GM18909 (cell line): ENCODE measurements at regions not wholly inside any gene's neighbourhood (a gene's known extent, or its start where the extent isn't known, plus 50 kb on each side); places are given as distances from the start of the nearest gene placed in this dataset.

Experiments used
- ATAC-seq: cut with Tn5 transposase; IDR thresholded peaks from one replicate; pipeline ENCODE4 v1.9.1; 2021; ENCODE audit warnings: mild to moderate bottlenecking; ENCODE audit not compliant: unreplicated experiment, poor library complexity

DNA sequence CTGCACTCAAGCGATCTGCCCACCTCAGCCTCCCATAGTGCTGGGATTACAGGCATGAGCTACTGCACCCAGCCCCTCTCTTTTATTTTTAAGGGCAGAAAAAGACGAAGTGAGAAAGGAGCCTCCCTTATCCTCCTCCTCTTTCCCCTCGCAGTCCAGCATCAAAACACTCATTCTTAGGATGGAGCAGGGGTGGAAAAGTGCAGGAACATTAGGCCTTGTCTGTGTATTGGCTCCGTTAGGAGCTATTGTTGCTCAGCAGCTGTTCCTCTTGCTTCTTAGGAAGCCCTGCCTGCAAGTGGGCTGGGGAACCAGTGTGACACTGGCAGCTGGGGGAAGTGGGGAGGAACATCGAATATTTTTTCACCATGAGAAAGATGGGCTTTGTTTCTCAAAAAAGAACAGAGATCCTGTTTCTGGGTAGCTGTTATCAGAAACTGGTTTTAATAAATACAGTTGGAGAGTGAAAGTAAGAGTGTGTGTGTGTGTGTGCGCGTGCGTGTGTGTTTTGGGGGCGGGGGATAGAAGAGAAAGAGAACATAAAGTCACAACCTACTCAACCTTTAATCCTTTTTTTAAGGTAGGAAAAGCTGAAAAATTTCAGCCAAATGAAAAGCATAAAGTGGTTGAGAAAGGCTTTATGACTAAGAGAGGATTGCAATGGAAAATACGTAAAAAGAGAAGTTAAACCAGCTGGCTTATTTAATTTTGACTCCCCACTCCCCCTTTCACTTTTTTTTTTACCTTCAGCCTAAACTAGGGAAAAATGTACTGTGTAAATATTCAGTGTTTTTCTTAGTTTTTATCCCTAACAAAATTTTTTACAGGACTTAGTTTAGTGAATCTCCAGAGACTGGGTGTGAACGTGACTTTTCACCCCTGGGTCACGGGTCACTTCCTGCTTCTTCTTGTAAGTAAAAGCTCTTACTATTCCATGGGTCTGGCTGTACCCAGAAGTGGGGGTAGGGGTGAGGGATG is 197.2 kb upstream of the PLEKHG7 start:
- peak; percentile 33 for ATAC-seq

GRCh38 chr12:92504594-92504981 is 198.2 kb upstream of the PLEKHG7 start:
- ATAC-seq: no peak

DNA sequence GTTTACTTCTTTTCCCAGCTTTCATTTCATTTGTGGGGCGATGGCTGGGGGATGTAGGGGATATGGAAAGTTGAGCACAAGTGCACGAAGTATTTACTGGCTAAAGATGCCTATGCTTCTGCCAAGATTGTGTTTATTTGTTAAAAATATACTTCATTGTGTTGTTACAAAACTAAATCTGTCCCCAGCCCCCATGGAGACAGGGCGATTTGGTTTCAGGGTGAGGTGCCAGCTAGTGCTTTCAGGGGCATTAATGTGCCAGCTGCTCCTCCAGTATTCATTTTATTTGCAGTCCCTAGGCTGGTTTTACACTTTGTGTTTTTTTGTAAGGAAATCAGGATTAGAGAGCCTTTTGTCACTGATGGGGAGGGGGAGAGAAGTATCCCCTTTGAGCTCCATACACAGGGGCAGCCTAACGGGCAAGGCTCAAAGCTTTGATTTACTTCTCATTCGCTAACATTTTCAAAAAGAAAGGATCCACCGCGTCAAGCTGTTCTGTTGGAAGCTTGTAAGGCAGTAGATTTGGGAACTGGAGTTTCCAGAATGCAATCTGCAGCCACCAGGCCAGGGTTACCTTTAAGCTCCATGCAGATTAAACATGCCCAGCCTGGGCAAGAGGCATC is 198.7 kb upstream of the PLEKHG7 start:
- no peak for ATAC-seq

DNA sequence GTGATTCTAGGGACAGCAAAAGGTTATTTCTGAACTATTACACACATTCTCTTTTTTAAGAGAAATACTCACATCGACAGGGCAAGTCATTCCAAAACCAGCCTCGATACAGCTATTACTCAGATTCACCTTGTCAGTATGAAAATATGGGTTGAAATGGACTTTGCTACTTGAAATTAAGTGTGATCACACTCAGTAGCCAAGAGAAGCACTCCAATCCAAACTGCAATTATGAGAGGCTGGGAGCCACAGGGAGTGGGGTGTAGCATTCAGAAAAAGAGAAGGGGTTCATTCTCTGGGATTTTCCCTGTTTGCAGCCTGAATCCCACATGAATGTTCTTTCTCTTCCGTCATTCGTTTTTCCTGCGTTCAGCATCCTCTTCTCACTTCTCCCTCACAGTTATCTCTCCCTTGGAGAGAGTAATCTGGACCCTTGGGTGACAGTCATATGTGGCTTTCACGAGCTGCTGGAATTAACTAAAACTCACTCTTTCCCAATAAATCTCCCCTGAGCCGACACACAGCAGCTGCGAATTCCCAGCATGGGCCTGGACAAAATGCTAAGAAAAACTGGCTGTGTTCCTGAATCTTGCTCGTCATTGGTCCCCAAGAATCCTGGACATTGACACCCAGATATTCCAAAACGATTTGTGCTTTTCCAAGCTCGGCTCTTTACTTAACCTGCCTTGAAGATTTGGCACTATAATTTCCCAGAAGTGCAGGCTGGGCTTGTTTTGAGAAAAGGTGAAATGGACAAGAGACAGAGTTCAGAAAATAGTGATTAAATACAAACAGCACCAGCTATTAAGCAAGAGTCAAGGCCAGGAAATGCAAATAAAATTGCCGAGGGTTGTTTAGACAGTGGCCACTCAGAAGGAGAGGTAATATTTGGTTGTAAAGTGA is 199.5 kb upstream of the PLEKHG7 start:
- ATAC-seq: peak; percentile 64

DNA sequence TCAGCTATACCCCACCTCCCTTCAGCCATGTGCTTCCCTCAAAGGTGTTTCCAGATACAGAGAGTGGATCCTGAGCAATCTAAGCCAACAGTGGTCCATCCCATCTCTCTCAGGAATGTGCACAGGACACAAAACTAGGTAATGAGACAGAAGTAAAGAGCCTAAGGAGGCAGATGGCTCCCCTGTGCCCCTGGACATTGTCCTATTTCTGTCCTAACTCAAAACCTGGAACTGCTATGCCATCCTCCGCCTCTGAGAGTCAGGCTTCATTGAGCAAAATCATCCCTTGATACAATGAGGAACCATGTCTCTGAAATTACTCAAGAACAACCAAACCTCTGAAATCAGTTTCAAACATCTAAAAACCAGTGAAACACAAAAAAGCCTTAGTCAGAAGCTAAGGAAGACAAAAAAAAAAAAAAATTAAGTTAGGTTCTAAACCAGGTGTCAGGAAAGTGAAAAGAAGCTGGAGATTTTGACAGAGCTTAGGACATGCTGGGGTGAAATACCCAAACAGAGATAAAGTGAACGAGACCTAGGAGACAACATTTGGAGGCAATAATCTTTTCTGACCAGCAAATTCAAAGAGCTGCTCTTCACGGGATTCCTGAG is 200.3 kb upstream of the PLEKHG7 start:
- peak; percentile 63 for ATAC-seq

GRCh38 chr12:92496790-92497189 is 206.0 kb upstream of the PLEKHG7 start:
- peak; percentile 69 for ATAC-seq

GRCh38 chr12:92495108-92495507 is 207.7 kb upstream of the PLEKHG7 start:
- ATAC-seq: peak; percentile 36

GRCh38 chr12:92493816-92494215 is 209.0 kb upstream of the PLEKHG7 start:
- ATAC-seq: peak; percentile 62

DNA sequence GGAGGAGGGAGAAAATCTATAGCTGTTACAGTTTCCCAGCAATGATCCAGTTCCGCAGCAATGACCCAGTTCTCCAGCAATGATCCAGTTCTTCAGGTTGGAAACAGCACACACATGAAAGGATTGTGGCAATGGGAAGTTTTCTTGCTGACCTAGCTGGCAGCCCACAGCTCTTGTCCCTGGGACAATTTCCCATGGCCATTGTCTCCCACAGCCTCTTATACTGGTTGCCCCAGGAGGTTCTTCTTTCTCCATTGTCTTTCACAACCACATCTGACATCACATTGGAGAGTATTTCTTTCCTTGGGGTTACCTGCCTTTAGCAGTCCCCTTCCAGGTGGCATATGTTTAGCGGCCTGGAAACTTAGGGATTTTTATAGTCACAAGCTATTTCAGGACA is 209.8 kb upstream of the PLEKHG7 start:
- no peak for ATAC-seq

DNA sequence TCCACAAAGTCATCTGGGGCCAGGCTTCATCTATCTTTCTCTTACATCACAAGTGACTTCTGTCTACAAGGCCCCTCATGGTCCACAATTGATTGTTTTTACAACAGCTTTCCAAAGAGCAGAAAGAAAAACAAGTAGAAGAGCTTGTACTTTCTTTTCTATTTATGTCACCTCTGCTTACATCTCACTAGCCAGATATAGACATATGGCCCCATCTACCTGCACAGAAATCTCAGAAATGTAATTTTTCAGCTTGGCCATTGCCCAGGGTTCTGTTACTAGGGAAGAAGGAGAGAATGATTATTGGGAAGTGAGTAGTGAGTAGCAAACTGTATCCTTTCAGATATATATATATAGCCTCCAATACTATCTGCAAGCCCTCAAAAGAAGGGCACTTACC is 210.5 kb upstream of the PLEKHG7 start:
- ATAC-seq: no peak

DNA sequence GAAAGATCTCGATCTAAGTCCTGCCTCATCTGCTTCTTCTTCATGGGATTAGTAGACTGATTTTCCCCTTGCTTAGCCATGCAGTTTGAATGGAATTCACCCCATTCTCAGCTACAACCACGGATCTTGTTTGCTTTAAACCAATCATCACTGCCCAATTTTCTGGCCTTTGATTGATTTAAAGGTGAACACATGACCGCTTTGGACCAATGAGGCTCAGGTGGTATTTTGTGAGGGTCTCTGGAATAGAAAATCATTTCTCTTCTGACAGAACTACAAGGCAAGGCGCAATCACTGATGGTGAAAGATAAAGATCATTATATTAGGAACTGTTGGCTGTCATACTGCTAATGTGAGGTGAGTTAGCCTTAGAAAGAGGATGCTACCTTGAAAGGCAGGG is 213.0 kb upstream of the PLEKHG7 start:
- ATAC-seq: no peak

DNA sequence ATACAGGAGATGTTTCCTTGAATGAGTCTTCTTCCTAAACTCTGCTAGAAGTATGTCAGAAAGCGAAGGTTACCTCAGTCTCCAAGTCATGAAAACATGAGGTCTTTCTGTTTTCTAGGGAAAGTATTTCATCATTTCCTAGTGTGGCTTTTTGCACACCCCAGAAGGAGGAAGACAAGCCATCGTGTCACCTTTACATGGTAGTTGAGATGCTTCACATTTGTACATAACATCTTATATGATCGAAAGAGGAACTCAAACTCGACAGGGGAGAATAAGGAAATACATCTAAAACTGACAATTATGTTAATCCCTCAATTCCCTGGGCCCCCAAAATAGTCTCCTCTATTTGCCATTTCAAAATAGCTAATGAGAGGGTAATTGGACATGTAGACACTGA is 214.1 kb upstream of the PLEKHG7 start:
- no peak for ATAC-seq

DNA sequence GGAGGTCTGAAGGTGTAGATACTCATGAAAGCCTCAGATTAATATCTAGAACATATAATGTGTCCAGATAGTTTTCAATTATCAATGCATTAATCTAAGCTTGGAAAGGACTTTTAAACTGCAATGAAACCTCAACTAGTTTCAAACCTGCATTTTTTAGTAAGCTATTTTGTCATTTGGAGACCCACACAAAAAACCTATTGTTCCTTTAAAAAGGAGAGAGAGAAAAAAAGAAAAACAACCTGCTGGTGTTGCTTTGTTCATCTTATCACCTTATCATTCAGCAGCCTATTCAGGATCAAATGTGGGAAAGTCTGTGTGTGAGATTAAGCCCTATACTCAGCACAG is 215.7 kb upstream of the PLEKHG7 start:
- ATAC-seq: peak; percentile 15

DNA sequence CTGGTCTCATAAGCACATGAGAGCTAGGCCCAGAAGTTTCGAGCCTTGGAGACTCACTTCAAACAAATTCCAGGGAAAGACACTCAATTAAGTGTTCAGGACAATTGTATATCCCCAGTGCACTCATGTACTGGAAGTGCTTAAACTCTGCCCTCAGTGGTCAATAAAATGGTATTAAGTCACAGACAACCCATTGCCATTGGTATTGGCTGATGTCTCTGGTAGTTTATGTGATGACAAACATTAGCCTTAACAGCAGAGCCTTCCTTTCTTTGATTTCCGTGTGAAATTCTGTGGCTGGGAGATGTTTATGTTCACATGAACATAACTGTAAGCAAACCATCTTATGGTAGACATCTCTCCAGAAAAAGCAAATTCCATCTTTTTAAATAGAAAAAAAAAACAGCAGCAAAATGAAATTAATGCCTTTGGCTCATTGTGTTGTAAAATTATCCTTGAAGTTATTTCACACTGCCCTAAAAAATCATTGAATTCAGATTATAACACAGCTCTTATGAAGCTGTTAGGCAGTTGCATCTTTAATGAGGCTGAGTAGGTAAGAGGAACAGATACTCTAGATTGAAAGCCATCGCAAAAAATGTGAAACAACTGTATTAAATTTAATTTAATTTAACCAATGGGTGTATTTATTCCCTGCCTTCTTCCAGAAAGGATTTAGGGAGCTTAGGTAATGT is 216.2 kb upstream of the PLEKHG7 start:
- peak; percentile 47 for ATAC-seq

GRCh38 chr12:92485351-92486348 is 217.1 kb upstream of the PLEKHG7 start:
- no peak for ATAC-seq

DNA sequence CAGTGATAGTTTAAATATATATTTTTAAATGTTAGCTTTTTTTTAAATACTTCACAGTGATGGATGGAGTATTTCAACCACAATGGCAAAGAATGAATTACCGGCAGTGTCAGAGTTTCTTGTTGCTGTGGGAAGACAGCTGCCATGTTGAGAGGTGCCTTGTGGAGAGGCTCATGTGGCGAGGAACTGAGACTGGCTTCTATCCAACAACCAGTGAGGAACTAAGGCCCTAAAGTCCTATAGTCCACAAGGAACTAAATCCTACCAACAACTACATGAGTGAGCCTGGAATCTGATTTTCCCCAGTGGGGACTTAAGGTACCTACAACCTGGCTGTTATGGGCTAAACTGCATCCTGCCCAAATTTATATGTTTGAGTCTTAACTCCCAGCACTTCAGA is 220.2 kb upstream of the PLEKHG7 start:
- ATAC-seq: no peak

DNA sequence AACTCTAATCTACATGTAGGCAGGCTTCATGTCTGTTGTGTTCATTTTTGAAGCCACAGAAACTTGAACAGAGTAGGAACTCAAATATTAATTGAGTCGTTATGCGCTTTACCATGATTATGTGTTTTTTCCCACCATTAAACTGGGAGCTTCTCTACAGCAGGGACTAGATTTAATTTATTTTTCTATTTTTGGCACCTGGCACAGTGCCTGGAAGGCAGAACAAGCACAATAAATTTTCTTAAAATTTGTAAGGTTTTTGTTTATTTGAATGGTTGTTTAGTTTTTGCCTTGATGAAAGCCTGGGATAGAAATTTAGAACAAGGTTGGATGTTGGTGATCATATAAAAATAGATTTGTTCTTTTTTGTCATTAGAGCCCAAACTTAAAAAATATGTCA is 221.7 kb upstream of the PLEKHG7 start:
- ATAC-seq: no peak

DNA sequence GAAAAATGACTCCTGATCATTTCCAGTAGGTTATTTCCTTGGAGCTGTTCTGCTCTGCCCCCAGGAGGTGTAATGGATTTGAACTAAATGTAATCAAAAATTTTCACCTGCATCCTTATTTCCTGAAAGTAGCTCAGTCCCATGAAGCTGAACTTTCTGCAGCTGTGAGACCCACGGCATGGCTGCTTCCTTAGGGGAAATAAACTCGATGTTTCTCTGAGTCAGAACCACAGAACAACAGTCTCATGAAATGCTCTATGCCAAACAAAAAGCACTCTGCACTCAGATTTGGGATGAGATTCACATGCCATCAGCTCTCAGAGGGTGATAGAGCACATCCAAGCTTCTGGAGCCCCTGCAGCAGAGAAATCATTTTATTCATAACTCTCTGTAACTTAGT is 224.1 kb upstream of the PLEKHG7 start:
- ATAC-seq: no peak

GRCh38 chr12:92476844-92477243 is 225.9 kb upstream of the PLEKHG7 start:
- ATAC-seq: no peak
